ENCODE measurements at regions not wholly inside any gene's neighbourhood (a gene's known extent, or its start where the extent isn't known, plus 50 kb on each side); places are given as distances from the start of the nearest gene placed in this dataset.

- TF ChIP-seq CTCF (IDR thresholded peaks at IDR 0.05; ENCODE audit: poor library complexity, severe bottlenecking) (no peak), POLR2AphosphoS5 (IDR thresholded peaks at IDR 0.05) (no peak), EP300 (conservative IDR thresholded peaks at IDR 0.05; ENCODE audit: poor library complexity, severe bottlenecking) (no peak), EZH2 (IDR thresholded peaks at IDR 0.05; ENCODE audit: borderline replicate concordance, insufficient read depth, low read length, poor library complexity, severe bottlenecking) (no peak), REST (IDR thresholded peaks at IDR 0.05; ENCODE audit: borderline replicate concordance) (no peak), SMC3 (conservative IDR thresholded peaks at IDR 0.05; ENCODE audit: poor library complexity) (no peak)
Measured at GRCh38 chr3:62995530-62995929, 120.3 kb upstream of the CADPS start.

Measured in neural cell (in vitro differentiated cells).